OCI-LY1 (cell line): ENCODE measurements at regions not wholly inside any gene's neighbourhood (a gene's known extent, or its start where the extent isn't known, plus 50 kb on each side); places are given as distances from the start of the nearest gene placed in this dataset.
"Not testable (repeated sequence)": the region's sequence is repeated elsewhere in the genome, so short reads cannot be mapped to it uniquely, and the experiment has no call there.

Experiments used
- EZH2 ChIP-seq: fragments of 200-600 bp; sonication (generic), shearing (Covaris generic); IDR thresholded peaks from 2 replicates; pipeline ENCODE4 v1.8.0; 2017; ENCODE audit warnings: borderline replicate concordance, mixed run types, mild to moderate bottlenecking, antibody characterized with exemption, low read length, moderate library complexity, mixed read lengths
- TF ChIP-seq, protein P1 (sequence below): fragments of 200-600 bp; sonication (generic), shearing (Covaris generic); IDR thresholded peaks from 2 replicates; pipeline ENCODE4 v1.5.1; 2017; ENCODE audit warnings: mild to moderate bottlenecking, antibody characterized with exemption, low read length, moderate library complexity, mixed read lengths

DNA sequence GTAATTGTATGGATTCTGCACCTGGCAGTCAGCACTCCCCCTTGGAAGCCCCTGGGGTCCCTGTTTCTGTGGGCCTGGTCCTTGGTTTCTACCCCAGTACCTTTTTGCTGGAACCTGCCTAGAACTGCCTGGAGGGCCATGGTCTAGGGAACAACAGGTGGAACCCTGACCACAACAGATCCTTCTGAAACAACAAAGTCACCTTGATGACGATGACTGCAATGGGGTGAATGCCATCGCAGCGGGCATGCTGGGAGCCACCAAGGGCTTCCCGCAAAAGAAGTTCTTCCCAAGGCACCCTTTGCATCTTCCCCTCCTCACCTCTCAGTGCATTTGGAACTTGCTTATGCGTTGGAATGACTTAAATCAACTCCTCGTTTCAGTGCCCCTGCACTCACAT lies 129.0 kb upstream of the OR4C13 start:
- TF ChIP-seq, protein P1, sequence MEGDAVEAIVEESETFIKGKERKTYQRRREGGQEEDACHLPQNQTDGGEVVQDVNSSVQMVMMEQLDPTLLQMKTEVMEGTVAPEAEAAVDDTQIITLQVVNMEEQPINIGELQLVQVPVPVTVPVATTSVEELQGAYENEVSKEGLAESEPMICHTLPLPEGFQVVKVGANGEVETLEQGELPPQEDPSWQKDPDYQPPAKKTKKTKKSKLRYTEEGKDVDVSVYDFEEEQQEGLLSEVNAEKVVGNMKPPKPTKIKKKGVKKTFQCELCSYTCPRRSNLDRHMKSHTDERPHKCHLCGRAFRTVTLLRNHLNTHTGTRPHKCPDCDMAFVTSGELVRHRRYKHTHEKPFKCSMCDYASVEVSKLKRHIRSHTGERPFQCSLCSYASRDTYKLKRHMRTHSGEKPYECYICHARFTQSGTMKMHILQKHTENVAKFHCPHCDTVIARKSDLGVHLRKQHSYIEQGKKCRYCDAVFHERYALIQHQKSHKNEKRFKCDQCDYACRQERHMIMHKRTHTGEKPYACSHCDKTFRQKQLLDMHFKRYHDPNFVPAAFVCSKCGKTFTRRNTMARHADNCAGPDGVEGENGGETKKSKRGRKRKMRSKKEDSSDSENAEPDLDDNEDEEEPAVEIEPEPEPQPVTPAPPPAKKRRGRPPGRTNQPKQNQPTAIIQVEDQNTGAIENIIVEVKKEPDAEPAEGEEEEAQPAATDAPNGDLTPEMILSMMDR: not testable (repeated sequence)
- TF ChIP-seq EZH2: not testable (repeated sequence)
